ENCODE measurements at regions not wholly inside any gene's neighbourhood (a gene's known extent, or its start where the extent isn't known, plus 50 kb on each side); places are given as distances from the start of the nearest gene placed in this dataset.

DNA sequence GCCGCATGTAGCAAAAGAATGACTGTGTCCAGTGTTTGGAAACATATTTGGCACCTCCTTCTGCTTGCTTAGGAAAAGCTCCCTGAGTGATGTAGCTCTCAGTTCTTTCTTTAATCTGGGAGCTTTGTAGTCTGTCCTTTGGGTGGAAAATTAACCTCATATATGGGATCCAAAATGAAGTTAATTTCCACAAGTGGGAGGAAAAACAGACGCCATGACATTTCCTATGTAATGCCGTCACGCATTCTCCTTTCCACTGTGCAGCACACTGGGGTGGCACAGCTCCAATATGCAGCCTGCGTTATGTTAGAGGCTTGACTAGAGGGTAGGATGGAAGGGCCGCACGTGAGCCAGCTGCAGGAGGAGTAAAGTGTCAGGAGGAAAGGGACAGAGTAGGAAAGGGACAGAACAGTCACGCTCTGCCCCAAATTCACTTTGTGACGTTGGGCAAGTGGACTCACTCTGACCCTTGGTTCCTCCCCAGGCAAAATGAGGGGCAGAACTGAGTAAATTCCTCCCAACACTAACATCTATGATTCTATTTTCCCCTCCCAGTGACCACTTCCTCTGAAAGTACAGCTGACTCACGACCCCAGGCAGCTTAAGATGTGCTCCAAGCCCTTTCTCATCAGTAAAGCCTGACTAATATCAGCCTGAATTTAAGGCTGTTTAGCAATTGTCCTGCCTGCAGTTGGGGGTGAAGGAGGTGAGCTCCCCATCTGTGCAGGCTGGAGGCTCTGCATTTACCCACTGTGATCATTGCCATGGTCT, 176.5 kb upstream of the PFN2 start:
- TF ChIP-seq FOSL1 (IDR thresholded peaks at IDR 0.05; ENCODE audit: low read depth): no peak
- TF ChIP-seq, protein P1, sequence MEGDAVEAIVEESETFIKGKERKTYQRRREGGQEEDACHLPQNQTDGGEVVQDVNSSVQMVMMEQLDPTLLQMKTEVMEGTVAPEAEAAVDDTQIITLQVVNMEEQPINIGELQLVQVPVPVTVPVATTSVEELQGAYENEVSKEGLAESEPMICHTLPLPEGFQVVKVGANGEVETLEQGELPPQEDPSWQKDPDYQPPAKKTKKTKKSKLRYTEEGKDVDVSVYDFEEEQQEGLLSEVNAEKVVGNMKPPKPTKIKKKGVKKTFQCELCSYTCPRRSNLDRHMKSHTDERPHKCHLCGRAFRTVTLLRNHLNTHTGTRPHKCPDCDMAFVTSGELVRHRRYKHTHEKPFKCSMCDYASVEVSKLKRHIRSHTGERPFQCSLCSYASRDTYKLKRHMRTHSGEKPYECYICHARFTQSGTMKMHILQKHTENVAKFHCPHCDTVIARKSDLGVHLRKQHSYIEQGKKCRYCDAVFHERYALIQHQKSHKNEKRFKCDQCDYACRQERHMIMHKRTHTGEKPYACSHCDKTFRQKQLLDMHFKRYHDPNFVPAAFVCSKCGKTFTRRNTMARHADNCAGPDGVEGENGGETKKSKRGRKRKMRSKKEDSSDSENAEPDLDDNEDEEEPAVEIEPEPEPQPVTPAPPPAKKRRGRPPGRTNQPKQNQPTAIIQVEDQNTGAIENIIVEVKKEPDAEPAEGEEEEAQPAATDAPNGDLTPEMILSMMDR (IDR thresholded peaks at IDR 0.05 in 2 of 3, conservative IDR thresholded peaks at IDR 0.05 in 1 of 3; ENCODE audit: borderline replicate concordance in 1 of 3, insufficient read depth in 1 of 3, low read depth in 2 of 3, low read length in 2 of 3): no peak
- no peak for TF ChIP-seq SP1 (IDR thresholded peaks at IDR 0.05; ENCODE audit: low read depth)
- TF ChIP-seq POLR2AphosphoS5 (IDR thresholded peaks at IDR 0.05; ENCODE audit: low read depth, low read length): no peak
- TF ChIP-seq, protein P2, sequence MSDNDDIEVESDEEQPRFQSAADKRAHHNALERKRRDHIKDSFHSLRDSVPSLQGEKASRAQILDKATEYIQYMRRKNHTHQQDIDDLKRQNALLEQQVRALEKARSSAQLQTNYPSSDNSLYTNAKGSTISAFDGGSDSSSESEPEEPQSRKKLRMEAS (IDR thresholded peaks at IDR 0.05): no peak
- TF ChIP-seq, protein P3, sequence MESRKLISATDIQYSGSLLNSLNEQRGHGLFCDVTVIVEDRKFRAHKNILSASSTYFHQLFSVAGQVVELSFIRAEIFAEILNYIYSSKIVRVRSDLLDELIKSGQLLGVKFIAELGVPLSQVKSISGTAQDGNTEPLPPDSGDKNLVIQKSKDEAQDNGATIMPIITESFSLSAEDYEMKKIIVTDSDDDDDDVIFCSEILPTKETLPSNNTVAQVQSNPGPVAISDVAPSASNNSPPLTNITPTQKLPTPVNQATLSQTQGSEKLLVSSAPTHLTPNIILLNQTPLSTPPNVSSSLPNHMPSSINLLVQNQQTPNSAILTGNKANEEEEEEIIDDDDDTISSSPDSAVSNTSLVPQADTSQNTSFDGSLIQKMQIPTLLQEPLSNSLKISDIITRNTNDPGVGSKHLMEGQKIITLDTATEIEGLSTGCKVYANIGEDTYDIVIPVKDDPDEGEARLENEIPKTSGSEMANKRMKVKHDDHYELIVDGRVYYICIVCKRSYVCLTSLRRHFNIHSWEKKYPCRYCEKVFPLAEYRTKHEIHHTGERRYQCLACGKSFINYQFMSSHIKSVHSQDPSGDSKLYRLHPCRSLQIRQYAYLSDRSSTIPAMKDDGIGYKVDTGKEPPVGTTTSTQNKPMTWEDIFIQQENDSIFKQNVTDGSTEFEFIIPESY (IDR thresholded peaks at IDR 0.05; ENCODE audit: extremely low read depth, insufficient replicate concordance, low read length): no peak
- no peak for TF ChIP-seq SRF (IDR thresholded peaks at IDR 0.05; ENCODE audit: low read depth)
- no peak for TF ChIP-seq SIN3A (IDR thresholded peaks at IDR 0.05; ENCODE audit: low read depth)
- TF ChIP-seq JUND (IDR thresholded peaks at IDR 0.05): no peak
- TF ChIP-seq, protein P4, sequence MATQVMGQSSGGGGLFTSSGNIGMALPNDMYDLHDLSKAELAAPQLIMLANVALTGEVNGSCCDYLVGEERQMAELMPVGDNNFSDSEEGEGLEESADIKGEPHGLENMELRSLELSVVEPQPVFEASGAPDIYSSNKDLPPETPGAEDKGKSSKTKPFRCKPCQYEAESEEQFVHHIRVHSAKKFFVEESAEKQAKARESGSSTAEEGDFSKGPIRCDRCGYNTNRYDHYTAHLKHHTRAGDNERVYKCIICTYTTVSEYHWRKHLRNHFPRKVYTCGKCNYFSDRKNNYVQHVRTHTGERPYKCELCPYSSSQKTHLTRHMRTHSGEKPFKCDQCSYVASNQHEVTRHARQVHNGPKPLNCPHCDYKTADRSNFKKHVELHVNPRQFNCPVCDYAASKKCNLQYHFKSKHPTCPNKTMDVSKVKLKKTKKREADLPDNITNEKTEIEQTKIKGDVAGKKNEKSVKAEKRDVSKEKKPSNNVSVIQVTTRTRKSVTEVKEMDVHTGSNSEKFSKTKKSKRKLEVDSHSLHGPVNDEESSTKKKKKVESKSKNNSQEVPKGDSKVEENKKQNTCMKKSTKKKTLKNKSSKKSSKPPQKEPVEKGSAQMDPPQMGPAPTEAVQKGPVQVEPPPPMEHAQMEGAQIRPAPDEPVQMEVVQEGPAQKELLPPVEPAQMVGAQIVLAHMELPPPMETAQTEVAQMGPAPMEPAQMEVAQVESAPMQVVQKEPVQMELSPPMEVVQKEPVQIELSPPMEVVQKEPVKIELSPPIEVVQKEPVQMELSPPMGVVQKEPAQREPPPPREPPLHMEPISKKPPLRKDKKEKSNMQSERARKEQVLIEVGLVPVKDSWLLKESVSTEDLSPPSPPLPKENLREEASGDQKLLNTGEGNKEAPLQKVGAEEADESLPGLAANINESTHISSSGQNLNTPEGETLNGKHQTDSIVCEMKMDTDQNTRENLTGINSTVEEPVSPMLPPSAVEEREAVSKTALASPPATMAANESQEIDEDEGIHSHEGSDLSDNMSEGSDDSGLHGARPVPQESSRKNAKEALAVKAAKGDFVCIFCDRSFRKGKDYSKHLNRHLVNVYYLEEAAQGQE (IDR thresholded peaks at IDR 0.05; ENCODE audit: low read depth): no peak
- TF ChIP-seq EZH2 (IDR thresholded peaks at IDR 0.05): no peak

Data from HCT116 (cell line).